Activated B cell treated with CpG ODN at 0.5 μM for 24 hours (primary cell): ENCODE measurements at regions not wholly inside any gene's neighbourhood (a gene's known extent, or its start where the extent isn't known, plus 50 kb on each side); places are given as distances from the start of the nearest gene placed in this dataset.

Experiments
- ATAC-seq: fragments of 200-7000 bp; cut with Tn5 transposase; one replicate; pipeline ENCODE4 v1.10.0; 2021; ENCODE audit warnings: low read depth, mild to moderate bottlenecking, moderate library complexity
- CTCF ChIA-PET: fragments of 350-600 bp; sonication (Branson Sonifier 250); formaldehyde crosslinking; loops from one replicate; lab custom pipeline; 2021; ENCODE audit warnings: antibody characterized with exemption; lab: Charles Lee
- POLR2A ChIA-PET: fragments of 350-600 bp; sonication (Branson Sonifier 250); formaldehyde crosslinking; loops from one replicate; lab custom pipeline; 2021; ENCODE audit warnings: antibody characterized with exemption; lab: Charles Lee
- DNase-seq: peaks from one replicate; pipeline ENCODE4 v3.0.0; 2022
- H3K27ac Mint-ChIP-seq: one replicate; pipeline ENCODE4 v1.8.0; 2020; ENCODE audit warnings: mixed read lengths
- H3K27me3 Mint-ChIP-seq: one replicate; pipeline ENCODE4 v1.8.0; 2021; ENCODE audit warnings: mixed read lengths
- H3K36me3 Mint-ChIP-seq: one replicate; pipeline ENCODE4 v1.8.0; 2021; ENCODE audit warnings: low read depth, mixed read lengths
- H3K4me1 Mint-ChIP-seq: one replicate; pipeline ENCODE4 v1.8.0; 2021; ENCODE audit warnings: mixed read lengths
- H3K4me3 Mint-ChIP-seq: one replicate; pipeline ENCODE4 v1.8.0; 2020; ENCODE audit warnings: mild to moderate bottlenecking, mixed read lengths
- H3K9me3 Mint-ChIP-seq: one replicate; pipeline ENCODE4 v1.8.0; 2020; ENCODE audit warnings: mixed read lengths
- CTCF ChIP-seq: fragments of 200-600 bp; IDR thresholded peaks from one replicate; pipeline ENCODE4 v1.8.0; 2022; ENCODE audit warnings: antibody characterized with exemption, mild to moderate bottlenecking
- intact Hi-C: fragments of 100-400 bp; cut with micrococcal nuclease; formaldehyde crosslinking; loops from one replicate; pipeline ENCODE4 v1.15.1; 2024

DNA sequence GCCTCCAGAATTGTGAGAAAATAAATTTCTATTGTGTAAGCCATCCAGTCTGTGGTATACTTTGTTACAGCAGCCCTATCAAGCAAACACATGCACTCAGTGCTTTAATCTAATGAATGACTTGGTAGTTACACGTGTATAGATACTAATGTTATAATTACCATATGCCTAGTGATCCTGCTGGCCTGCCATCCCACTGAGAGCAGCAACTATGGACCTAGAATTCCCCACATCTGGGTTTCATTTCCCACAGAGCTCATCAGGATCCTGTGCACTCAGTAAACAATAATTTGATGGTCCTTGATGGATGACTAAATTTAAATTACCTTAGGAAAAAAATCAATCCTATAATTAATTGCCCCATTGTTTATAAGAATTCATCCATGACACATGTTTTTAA is 86.5 kb upstream of the RGS1 start:
- CTCF ChIA-PET: no interaction called here
- no peaks in the 10 kb centered on the region for H3K36me3 Mint-ChIP-seq
- no peak for TF ChIP-seq CTCF

GRCh38 chr1:192489748-192490147 is 85.8 kb upstream of the RGS1 start:
- Mint-ChIP-seq H3K4me1 (peaks cover 6% of the 10 kb centered on the region), H3K27ac (no peak overlapping the region), H3K36me3 (no peaks in the 10 kb centered on the region), H3K4me3 (no peak overlapping the region), H3K27me3 (peaks cover 5% of the 10 kb centered on the region), H3K9me3 (no peaks in the 10 kb centered on the region)
- DNase-seq (no peak), ATAC-seq (peak; percentile 75)
- TF ChIP-seq CTCF: no peak
- ChIA-PET POLR2A (no interaction called here), CTCF (interaction anchor here (1.0 kb wide), 1 partner anchor 13 kb away, joined by 4 read pairs; no protein-coding TSS in a partner anchor)
- intact Hi-C loops: no loop called here

More for the DNA sequence above, 86.5 kb upstream of the RGS1 start:
- H3K4me1 Mint-ChIP-seq: peaks cover 6% of the 10 kb centered on the region
- ATAC-seq (no peak), DNase-seq (no peak)
- no peak overlapping the region for H3K4me3 Mint-ChIP-seq
- H3K27me3 Mint-ChIP-seq: peaks cover 5% of the 10 kb centered on the region
- no peaks in the 10 kb centered on the region for H3K9me3 Mint-ChIP-seq
- H3K27ac Mint-ChIP-seq: no peak overlapping the region
- intact Hi-C loops: no loop called here
- POLR2A ChIA-PET: no interaction called here

DNA sequence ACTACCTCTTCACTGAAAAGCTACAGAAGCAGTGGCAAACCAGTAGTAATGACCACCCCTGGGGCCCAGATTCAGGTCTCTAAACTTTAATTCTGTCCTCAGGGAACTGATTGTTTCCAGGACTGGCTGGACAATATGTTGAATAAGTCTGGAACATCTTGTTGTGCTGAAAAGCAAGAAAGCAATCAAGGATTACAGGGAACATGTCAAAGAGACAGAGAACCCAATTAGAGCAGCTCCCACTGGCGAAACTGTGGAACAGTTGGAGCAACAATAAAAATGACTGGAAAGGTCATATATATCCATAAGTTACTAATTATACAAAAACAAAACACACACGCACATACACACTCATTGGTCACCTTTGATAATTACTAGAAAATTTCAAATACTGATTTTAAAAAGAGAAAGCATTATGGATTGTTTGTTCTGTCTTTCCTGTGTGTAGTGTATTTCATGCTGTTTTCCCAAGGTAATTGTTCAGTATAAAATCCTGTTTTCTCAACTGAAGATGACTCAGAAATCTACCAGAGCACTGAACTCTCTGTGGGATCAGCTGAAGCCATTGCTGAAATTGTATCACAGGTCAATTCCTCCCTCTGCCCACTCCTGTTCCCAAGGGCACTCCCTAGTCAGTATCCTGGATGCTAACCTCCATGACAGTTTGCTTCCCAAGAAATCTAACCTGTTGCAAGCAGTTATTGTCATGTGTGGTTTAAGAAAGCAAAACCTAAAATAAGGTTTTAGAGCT is 83.6 kb upstream of the RGS1 start:
- POLR2A ChIA-PET: no interaction called here
- intact Hi-C loops: no loop called here
- TF ChIP-seq CTCF: no peak
- DNase-seq (no peak), ATAC-seq (no peak)
- no peaks in the 10 kb centered on the region for H3K36me3 Mint-ChIP-seq
- no peak overlapping the region for H3K4me3 Mint-ChIP-seq
- peaks cover 5% of the 10 kb centered on the region for H3K27me3 Mint-ChIP-seq
- no peaks in the 10 kb centered on the region for H3K9me3 Mint-ChIP-seq
- CTCF ChIA-PET: interaction anchor here (1.4 to 2.4 kb wide), 2 partner anchors 14 to 15 kb away, joined by 4 to 6 read pairs; no protein-coding TSS in a partner anchor
- H3K4me1 Mint-ChIP-seq: peaks cover 6% of the 10 kb centered on the region
- no peak overlapping the region for H3K27ac Mint-ChIP-seq

DNA sequence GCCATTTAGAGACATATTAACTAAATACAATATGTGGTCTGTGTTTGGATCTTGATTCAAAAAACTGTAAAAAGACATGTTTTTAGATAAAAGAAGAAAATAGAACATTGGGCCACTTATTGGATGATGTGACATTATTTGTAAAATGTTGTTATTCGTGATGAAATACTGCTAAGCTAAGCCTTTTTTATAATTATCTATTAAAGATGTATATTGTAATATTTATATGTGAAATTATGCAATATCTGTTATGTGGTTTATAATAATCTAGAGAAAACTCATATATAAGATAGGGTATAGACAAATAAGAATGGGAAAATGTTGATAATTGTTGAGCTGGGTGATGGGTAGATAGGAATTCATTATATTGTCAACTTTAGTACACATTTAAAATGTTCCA is 82.0 kb upstream of the RGS1 start:
- H3K27me3 Mint-ChIP-seq: peaks cover 4% of the 10 kb centered on the region
- ChIA-PET POLR2A (no interaction called here), CTCF (interaction anchor here (2.4 kb wide), 1 partner anchor 16 kb away, joined by 6 read pairs; no protein-coding TSS in a partner anchor)
- H3K4me3 Mint-ChIP-seq: no peak overlapping the region
- H3K4me1 Mint-ChIP-seq: peaks cover 6% of the 10 kb centered on the region
- no peak overlapping the region for H3K27ac Mint-ChIP-seq
- DNase-seq: no peak
- intact Hi-C loops: no loop called here
- no peaks in the 10 kb centered on the region for H3K36me3 Mint-ChIP-seq
- no peak for ATAC-seq
- no peak for TF ChIP-seq CTCF
- peaks cover 2% of the 10 kb centered on the region for H3K9me3 Mint-ChIP-seq

DNA sequence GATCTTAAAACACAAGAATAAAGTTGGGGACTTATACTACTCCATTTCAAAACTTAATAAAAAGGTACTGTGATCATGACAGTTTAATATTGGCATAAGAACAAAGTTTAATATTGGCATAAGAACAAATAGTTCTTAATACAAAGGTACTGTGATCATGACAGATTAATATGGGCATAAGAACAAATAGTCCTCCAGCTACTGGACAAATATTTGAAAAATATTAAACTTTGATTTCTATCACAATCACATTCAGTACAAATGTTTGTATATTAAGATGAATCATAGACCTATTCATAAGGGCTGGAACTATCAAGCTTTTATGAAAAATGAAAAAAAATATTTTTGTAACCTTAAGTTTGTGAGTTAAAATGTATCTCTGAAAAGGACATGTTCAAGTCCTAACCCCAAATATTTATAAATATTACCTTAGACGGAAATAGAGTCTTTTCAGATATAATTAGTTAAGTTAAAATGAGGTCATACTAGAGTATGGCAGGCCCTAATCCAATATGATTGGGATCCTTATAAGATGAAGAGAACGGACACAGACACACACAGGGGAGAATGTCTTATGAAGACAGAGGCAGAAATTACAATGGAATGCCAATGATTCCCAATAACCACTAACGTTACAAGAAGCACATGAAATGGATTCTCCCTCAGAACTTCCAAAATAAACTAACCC is 79.1 kb upstream of the RGS1 start:
- intact Hi-C loops: no loop called here
- Mint-ChIP-seq H3K27me3 (peaks cover 4% of the 10 kb centered on the region), H3K27ac (no peak overlapping the region), H3K36me3 (no peaks in the 10 kb centered on the region), H3K4me3 (no peak overlapping the region), H3K4me1 (no peaks in the 10 kb centered on the region), H3K9me3 (peaks cover 2% of the 10 kb centered on the region)
- ATAC-seq (no peak), DNase-seq (no peak)
- no peak for TF ChIP-seq CTCF
- POLR2A ChIA-PET: no interaction called here
- CTCF ChIA-PET: no interaction called here
